ENCODE measurements at regions not wholly inside any gene's neighbourhood (a gene's known extent, or its start where the extent isn't known, plus 50 kb on each side); places are given as distances from the start of the nearest gene placed in this dataset.

DNA sequence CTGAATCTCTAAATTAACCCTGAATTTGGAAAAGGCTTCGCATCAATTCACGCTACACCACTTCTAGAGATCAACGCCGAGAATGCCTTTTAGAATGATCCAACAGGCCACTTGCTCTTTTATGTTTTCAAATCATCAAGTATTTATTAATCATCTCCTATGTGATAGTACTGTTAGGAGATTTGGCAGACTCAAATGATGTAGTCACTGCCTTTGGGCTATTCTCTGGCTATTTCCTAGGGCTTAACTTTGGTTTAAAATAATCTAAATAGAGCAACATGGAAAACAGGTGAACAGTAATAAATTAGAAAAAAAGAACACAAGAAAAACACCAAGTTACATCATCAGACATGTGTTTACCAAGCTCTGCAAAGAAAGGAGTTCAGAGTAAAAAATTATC is 140.3 kb downstream of the TENT5A start:
- no peaks in the 10 kb centered on the region for H4K20me1 ChIP-seq (replicated peaks; ENCODE audit: insufficient read depth)
- Mint-ChIP-seq H3K4me3 (no peak overlapping the region), H3K4me1 (peaks cover 10% of the 10 kb centered on the region; the same call in 2 of the 3 replicates), H3K27me3 (ENCODE audit: insufficient read depth, low read depth, poor library complexity) (no peaks in the 10 kb centered on the region), H3K9me3 (no peaks in the 10 kb centered on the region), H3K36me3 (ENCODE audit: low read depth) (no peaks in the 10 kb centered on the region), H3K27ac (no peak overlapping the region)
- no peaks in the 10 kb centered on the region for H3K79me2 ChIP-seq (replicated peaks; ENCODE audit: insufficient read depth)
- no peaks in the 10 kb centered on the region for H3K9me2 ChIP-seq (ENCODE audit: insufficient read depth)
- H3K4me1 ChIP-seq (ENCODE audit: insufficient read depth), result peaks cover 9% of the 10 kb centered on the region; the same call in 1 of the 2 replicates
- TF ChIP-seq, protein P1, sequence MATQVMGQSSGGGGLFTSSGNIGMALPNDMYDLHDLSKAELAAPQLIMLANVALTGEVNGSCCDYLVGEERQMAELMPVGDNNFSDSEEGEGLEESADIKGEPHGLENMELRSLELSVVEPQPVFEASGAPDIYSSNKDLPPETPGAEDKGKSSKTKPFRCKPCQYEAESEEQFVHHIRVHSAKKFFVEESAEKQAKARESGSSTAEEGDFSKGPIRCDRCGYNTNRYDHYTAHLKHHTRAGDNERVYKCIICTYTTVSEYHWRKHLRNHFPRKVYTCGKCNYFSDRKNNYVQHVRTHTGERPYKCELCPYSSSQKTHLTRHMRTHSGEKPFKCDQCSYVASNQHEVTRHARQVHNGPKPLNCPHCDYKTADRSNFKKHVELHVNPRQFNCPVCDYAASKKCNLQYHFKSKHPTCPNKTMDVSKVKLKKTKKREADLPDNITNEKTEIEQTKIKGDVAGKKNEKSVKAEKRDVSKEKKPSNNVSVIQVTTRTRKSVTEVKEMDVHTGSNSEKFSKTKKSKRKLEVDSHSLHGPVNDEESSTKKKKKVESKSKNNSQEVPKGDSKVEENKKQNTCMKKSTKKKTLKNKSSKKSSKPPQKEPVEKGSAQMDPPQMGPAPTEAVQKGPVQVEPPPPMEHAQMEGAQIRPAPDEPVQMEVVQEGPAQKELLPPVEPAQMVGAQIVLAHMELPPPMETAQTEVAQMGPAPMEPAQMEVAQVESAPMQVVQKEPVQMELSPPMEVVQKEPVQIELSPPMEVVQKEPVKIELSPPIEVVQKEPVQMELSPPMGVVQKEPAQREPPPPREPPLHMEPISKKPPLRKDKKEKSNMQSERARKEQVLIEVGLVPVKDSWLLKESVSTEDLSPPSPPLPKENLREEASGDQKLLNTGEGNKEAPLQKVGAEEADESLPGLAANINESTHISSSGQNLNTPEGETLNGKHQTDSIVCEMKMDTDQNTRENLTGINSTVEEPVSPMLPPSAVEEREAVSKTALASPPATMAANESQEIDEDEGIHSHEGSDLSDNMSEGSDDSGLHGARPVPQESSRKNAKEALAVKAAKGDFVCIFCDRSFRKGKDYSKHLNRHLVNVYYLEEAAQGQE (IDR thresholded peaks at IDR 0.05; ENCODE audit: unreplicated experiment), result no peak
- TF ChIP-seq, protein P2, sequence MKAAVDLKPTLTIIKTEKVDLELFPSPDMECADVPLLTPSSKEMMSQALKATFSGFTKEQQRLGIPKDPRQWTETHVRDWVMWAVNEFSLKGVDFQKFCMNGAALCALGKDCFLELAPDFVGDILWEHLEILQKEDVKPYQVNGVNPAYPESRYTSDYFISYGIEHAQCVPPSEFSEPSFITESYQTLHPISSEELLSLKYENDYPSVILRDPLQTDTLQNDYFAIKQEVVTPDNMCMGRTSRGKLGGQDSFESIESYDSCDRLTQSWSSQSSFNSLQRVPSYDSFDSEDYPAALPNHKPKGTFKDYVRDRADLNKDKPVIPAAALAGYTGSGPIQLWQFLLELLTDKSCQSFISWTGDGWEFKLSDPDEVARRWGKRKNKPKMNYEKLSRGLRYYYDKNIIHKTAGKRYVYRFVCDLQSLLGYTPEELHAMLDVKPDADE (IDR thresholded peaks at IDR 0.05), result no peak
- TF ChIP-seq, protein P3, sequence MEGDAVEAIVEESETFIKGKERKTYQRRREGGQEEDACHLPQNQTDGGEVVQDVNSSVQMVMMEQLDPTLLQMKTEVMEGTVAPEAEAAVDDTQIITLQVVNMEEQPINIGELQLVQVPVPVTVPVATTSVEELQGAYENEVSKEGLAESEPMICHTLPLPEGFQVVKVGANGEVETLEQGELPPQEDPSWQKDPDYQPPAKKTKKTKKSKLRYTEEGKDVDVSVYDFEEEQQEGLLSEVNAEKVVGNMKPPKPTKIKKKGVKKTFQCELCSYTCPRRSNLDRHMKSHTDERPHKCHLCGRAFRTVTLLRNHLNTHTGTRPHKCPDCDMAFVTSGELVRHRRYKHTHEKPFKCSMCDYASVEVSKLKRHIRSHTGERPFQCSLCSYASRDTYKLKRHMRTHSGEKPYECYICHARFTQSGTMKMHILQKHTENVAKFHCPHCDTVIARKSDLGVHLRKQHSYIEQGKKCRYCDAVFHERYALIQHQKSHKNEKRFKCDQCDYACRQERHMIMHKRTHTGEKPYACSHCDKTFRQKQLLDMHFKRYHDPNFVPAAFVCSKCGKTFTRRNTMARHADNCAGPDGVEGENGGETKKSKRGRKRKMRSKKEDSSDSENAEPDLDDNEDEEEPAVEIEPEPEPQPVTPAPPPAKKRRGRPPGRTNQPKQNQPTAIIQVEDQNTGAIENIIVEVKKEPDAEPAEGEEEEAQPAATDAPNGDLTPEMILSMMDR (conservative IDR thresholded peaks at IDR 0.05; ENCODE audit: low read depth in 2 of 2), result no peak
- TF ChIP-seq ZNF114 (CRISPR knock-in tag; IDR thresholded peaks at IDR 0.05) (no peak), EZH2phosphoT487 (IDR thresholded peaks at IDR 0.05; ENCODE audit: unreplicated experiment) (no peak), NANOG (IDR thresholded peaks at IDR 0.05; ENCODE audit: borderline replicate concordance) (no peak)
- H3K4me2 ChIP-seq, result no peak overlapping the region
- H3K4me3 ChIP-seq, result no peak overlapping the region
- H3K27ac ChIP-seq (ENCODE audit: low read depth), result no peak overlapping the region
- no peaks in the 10 kb centered on the region for H3K27me3 ChIP-seq (ENCODE audit: insufficient read depth)
- DNase-seq (ENCODE audit: low spot score), result no peak
- H3F3A ChIP-seq (replicated peaks; ENCODE audit: low read depth), result no peaks in the 10 kb centered on the region
- no peaks in the 10 kb centered on the region for H3K36me3 ChIP-seq (ENCODE audit: insufficient read depth)
- no peak for ATAC-seq
- H2AFZ ChIP-seq, result no peak overlapping the region

DNA sequence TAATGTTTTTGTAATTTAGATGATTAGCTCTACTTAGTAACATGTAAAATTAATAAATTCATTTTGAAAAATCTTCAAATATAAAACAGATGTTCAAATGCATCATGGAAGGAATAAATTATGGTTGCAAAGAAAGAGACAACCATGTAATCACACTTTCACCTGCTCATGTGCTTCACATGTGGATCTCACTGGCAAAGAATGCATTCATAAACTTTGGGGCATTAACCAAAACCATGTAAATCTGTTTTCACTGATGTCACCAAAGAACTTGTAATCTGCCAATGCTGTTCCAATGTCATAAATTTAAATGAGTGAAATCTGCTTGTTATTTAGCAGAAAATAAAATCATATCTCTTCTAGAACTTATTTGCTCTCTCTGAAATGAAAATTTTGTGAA is 142.7 kb downstream of the TENT5A start:
- Histone ChIP-seq H3K4me2 (no peak overlapping the region), H3K79me2 (replicated peaks; ENCODE audit: insufficient read depth) (no peaks in the 10 kb centered on the region), H3K36me3 (ENCODE audit: insufficient read depth) (no peaks in the 10 kb centered on the region), H3K9me2 (ENCODE audit: insufficient read depth) (no peaks in the 10 kb centered on the region), H3K27ac (ENCODE audit: low read depth) (no peak overlapping the region), H2AFZ (no peak overlapping the region), H3K27me3 (ENCODE audit: insufficient read depth) (no peaks in the 10 kb centered on the region), H3K4me3 (no peak overlapping the region), H3K4me1 (ENCODE audit: insufficient read depth) (peaks cover 9% of the 10 kb centered on the region; the same call in 1 of the 2 replicates), H3F3A (replicated peaks; ENCODE audit: low read depth) (no peaks in the 10 kb centered on the region), H4K20me1 (replicated peaks; ENCODE audit: insufficient read depth) (no peaks in the 10 kb centered on the region)
- no peaks in the 10 kb centered on the region for H3K27me3 Mint-ChIP-seq (ENCODE audit: insufficient read depth, low read depth, poor library complexity)
- no peaks in the 10 kb centered on the region for H3K9me3 Mint-ChIP-seq
- no peak overlapping the region for H3K27ac Mint-ChIP-seq
- peaks cover 10% of the 10 kb centered on the region; the same call in 2 of the 3 replicates for H3K4me1 Mint-ChIP-seq
- ATAC-seq (no peak), DNase-seq (ENCODE audit: low spot score) (no peak)
- H3K36me3 Mint-ChIP-seq (ENCODE audit: low read depth), result no peaks in the 10 kb centered on the region
- no peak overlapping the region for H3K4me3 Mint-ChIP-seq
- TF ChIP-seq CREB1 (CRISPR knock-in tag; IDR thresholded peaks at IDR 0.05; ENCODE audit: low read depth), result no peak
- TF ChIP-seq, protein P1 (IDR thresholded peaks at IDR 0.05; ENCODE audit: unreplicated experiment), result no peak

Data from GM23338 (cell line).